Mammary epithelial cell (primary cell): ENCODE measurements at regions not wholly inside any gene's neighbourhood (a gene's known extent, or its start where the extent isn't known, plus 50 kb on each side); places are given as distances from the start of the nearest gene placed in this dataset.

ENCODE experiments used
- CTCF ChIP-seq, 2 donors: IDR thresholded peaks in 1 of 2; conservative IDR thresholded peaks in 1 of 2; 2 replicates each; pipeline ENCODE4 v1.5.1; 2011 to 2012; ENCODE audit warnings: inconsistent platforms in 2 of 2, low read length in 2 of 2, mild to moderate bottlenecking in 2 of 2, control low read depth in 1 of 2, low read depth in 1 of 2; ENCODE audit not compliant: insufficient read depth in 1 of 2; ENCODE audit errors: extremely low read depth in 1 of 2
- EZH2 ChIP-seq: IDR thresholded peaks from 2 replicates; pipeline ENCODE4 v1.6.1; 2012; ENCODE audit warnings: low read length, inconsistent platforms, borderline replicate concordance

GRCh38 chr6:167572841-167573271 is 248.0 kb downstream of the TTLL2 start:
- TF ChIP-seq EZH2 = no peak
- no peak for TF ChIP-seq CTCF (conservative IDR thresholded peaks at IDR 0.05 in 1 of 2, IDR thresholded peaks at IDR 0.05 in 1 of 2; ENCODE audit: extremely low read depth in 1 of 2, insufficient read depth in 1 of 2, low read depth in 1 of 2, low read length in 2 of 2)
